ENCODE measurements at regions not wholly inside any gene's neighbourhood (a gene's known extent, or its start where the extent isn't known, plus 50 kb on each side); places are given as distances from the start of the nearest gene placed in this dataset.

- FAIRE-seq, result no peak
These were observed 273.6 kb downstream of the SRBD1 start for GRCh38 chr2:45337481-45337880.

GRCh38 chr2:45334205-45334604 is 276.9 kb downstream of the SRBD1 start:
- FAIRE-seq, result no peak
- no peak for DNase-seq (ENCODE audit: insufficient read length, low spot score)

More at GRCh38 chr2:45337481-45337880, 273.6 kb downstream of the SRBD1 start:
- DNase-seq (ENCODE audit: insufficient read length, low spot score), result no peak

- FAIRE-seq (no peak), DNase-seq (ENCODE audit: insufficient read length, low spot score) (no peak)
These were observed 278.5 kb downstream of the SRBD1 start for GRCh38 chr2:45332567-45332966.

- DNase-seq (ENCODE audit: insufficient read length, low spot score), result no peak
- FAIRE-seq, result no peak
These were observed 279.0 kb downstream of the SRBD1 start for GRCh38 chr2:45332094-45332493.

- DNase-seq (ENCODE audit: insufficient read length, low spot score) (no peak), FAIRE-seq (no peak)
These were observed 279.7 kb downstream of the SRBD1 start for GRCh38 chr2:45331410-45331786.

- DNase-seq (ENCODE audit: insufficient read length, low spot score), result no peak
- no peak for FAIRE-seq
These were observed 280.2 kb downstream of the SRBD1 start for GRCh38 chr2:45330637-45331409.

GRCh38 chr2:45330108-45330507 is 281.0 kb downstream of the SRBD1 start:
- no peak for DNase-seq (ENCODE audit: insufficient read length, low spot score)
- no peak for FAIRE-seq

GRCh38 chr2:45329045-45329677 is 281.9 kb downstream of the SRBD1 start:
- peak; percentile 31 for FAIRE-seq
- peak; percentile 58 for DNase-seq (ENCODE audit: insufficient read length, low spot score)

- DNase-seq (ENCODE audit: insufficient read length, low spot score), result no peak
- FAIRE-seq, result no peak
These were observed 282.7 kb downstream of the SRBD1 start for GRCh38 chr2:45328264-45328870.

GRCh38 chr2:45323344-45323743 is 287.7 kb downstream of the SRBD1 start:
- DNase-seq (ENCODE audit: insufficient read length, low spot score) (no peak), FAIRE-seq (no peak)

- FAIRE-seq (no peak), DNase-seq (ENCODE audit: insufficient read length, low spot score) (no peak)
These were observed 290.1 kb downstream of the SRBD1 start for GRCh38 chr2:45320956-45321355.

GRCh38 chr2:45319683-45320455 is 291.2 kb downstream of the SRBD1 start:
- DNase-seq (ENCODE audit: insufficient read length, low spot score) (no peak), FAIRE-seq (peak; percentile 20)

- no peak for DNase-seq (ENCODE audit: insufficient read length, low spot score)
- FAIRE-seq, result no peak
These were observed 292.4 kb downstream of the SRBD1 start for GRCh38 chr2:45318686-45319085.

- DNase-seq (ENCODE audit: insufficient read length, low spot score) (no peak), FAIRE-seq (peak; percentile 40)
These were observed 294.3 kb downstream of the SRBD1 start for GRCh38 chr2:45316576-45317338.

GRCh38 chr2:45315861-45316260 is 295.2 kb downstream of the SRBD1 start:
- no peak for FAIRE-seq
- no peak for DNase-seq (ENCODE audit: insufficient read length, low spot score)

- no peak for DNase-seq (ENCODE audit: insufficient read length, low spot score)
- no peak for FAIRE-seq
These were observed 298.8 kb downstream of the SRBD1 start for GRCh38 chr2:45312275-45312674.

GRCh38 chr2:45311559-45311958 is 299.5 kb downstream of the SRBD1 start:
- no peak for FAIRE-seq
- no peak for DNase-seq (ENCODE audit: insufficient read length, low spot score)

GRCh38 chr2:45307147-45307546 is 297.9 kb upstream of the SIX2 start:
- FAIRE-seq (no peak), DNase-seq (ENCODE audit: insufficient read length, low spot score) (no peak)

- DNase-seq (ENCODE audit: insufficient read length, low spot score) (no peak), FAIRE-seq (no peak)
These were observed 296.3 kb upstream of the SIX2 start for GRCh38 chr2:45305599-45305998.

- DNase-seq (ENCODE audit: insufficient read length, low spot score) (no peak), FAIRE-seq (no peak)
These were observed 294.4 kb upstream of the SIX2 start for GRCh38 chr2:45303417-45304202.

All from HTR-8/SVneo (cell line).